ENCODE measurements at regions not wholly inside any gene's neighbourhood (a gene's known extent, or its start where the extent isn't known, plus 50 kb on each side); places are given as distances from the start of the nearest gene placed in this dataset.
A peak's percentile ranks its signal among the peaks of the same experiment; 100 is the strongest.
"Not testable (repeated sequence)": the region's sequence is repeated elsewhere in the genome, so short reads cannot be mapped to it uniquely, and the experiment has no call there.

DNA sequence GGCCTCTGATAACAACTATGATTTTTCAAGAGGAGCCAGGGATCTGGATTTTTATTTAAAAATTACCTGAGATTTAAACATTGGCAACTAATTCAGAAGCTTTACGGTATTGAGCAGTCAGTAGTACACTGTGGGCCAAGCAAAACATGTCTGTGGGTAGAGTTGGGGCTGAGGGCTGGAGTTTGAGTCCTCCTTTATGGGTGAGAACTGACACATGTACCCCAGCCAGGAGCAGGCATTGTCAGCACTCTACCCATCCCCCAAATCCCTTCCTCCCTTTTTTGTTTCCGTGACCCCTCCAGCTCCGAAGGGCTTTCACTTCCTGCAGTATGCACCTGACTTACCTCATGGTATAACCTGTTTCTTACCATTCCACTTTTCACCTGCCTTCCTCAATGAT is 131.4 kb downstream of the SNX5 start:
- no peak for DNase-seq (ENCODE audit: low read depth in 2 of 2)

DNA sequence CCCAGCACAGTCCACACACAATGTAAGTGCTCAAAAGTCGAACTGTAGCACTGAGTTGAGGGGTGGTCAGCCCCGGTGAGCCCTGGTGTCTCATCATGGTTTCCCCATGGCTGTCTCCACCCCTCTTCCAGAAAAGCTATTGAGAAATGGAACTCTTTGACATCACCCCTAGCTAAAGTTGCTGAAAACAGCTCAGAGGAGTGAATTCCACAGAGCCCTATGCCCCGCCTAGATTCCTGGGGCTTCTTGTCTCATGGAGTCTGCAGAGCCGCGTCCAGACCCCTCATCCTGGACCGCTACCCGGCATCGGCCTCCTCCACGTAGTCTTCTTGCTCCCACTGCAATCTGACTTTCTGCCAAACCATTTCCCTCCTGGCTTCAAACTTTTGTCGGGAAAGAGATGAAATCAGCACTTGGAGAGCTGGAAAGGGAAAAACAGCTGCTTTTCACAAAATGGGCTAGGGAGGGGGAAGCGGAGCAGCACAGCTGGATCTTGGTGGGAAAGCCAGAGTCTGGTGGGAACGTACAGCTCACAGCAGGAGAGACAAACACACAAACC is 132.2 kb downstream of the SNX5 start:
- no peak for DNase-seq (ENCODE audit: low read depth in 2 of 2)

DNA sequence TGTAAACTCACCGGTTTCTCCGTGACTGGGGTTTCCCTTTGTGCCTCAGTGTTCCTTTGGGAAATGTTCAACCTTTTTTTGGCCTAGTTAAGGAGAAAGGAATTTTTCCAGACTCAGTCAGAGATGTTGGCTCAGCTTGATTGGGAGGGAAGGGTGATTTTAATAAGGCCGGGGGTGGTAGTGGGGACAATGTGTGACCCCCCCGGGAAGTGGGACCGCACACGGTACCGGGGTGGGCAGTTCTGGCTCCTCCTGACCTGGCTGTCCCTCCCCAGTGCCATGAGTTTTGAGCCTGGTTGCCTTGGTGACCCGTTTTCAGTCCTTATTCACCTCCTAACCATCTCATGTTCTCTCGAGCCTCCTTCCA is 132.7 kb downstream of the SNX5 start:
- no peak for DNase-seq (ENCODE audit: low read depth in 2 of 2)

DNA sequence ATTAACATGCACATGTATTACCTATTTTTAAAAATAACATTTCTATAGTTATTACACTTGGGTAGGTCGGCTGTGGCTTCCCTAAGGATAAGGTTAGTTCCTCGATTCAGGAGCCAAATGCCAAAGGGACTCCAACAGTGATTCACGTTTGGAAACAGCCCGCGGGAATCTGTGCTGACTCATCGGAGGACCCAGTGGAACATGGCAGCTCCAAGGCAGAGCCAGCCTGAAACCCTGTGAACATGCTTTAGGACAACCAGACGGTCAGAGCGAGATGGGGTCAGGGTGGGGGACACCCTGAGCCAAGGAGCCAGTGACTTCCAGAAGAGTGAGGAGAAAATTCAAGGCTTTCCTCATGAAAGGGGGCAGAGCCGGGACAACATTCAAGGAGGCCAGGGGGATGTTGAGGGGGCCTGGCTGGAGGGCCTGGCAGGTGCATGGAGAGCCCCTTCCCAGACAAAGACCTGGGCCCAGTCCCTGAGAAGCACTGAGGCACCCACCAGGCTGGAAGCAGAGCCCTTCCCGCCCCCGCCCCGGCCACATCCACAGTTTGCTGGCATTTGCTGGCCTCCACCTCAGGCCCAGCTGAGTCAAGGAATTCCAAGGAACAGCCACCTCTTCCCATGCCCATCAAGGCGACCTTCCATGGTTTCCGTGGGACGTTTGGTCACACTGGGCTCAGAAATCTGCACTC is 133.2 kb downstream of the SNX5 start:
- no peak for DNase-seq (ENCODE audit: low read depth in 2 of 2)

DNA sequence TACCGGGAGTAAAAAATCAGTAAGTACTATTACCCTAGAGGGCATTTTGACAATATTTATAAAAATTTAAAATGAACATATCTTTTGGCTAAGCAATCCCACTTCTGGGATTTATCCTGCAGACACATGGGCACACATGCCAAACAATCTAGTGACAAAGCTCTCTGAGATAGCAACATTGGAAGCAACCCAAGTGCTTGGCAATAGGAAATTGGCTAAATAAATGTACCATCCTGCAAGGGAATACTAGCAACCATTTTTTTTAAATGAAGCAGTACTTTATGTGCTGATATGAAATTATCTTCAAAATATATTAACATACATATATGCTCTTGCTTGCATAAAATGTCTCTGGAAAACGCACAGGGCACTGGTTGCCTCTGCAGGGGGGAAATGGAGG is 133.8 kb downstream of the SNX5 start:
- no peak for DNase-seq (ENCODE audit: low read depth in 2 of 2)

DNA sequence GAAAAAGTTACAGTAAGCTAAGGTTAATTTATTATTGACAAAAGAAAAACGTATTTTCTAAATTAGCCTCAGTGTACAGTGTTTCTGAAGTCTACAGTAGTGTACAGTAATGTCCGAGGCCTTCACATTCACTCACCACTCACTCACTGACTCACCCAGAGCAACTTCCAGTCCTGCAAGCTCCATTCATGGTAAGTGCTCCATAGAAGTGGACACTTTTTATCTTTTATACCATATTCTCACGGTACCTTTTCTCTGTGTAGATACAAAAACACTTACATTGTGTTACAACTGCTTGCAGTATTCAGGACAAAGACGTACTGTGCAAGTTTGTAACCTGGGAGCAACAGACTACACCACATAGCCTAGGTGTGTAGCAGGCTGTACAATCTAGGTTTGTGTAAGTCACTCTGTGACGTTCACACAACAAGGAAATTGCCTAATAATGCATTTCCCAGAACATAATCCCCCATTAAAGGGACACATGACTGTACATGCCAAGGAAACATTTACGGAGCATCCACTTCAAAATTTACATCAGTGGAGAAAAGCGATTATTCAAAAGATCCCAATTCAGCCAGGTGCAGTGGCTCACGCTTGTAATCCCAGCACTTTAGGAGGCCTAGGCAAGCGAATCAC is 133.4 kb downstream of the BANF2 start:
- no peak for DNase-seq (ENCODE audit: low read depth in 2 of 2)

DNA sequence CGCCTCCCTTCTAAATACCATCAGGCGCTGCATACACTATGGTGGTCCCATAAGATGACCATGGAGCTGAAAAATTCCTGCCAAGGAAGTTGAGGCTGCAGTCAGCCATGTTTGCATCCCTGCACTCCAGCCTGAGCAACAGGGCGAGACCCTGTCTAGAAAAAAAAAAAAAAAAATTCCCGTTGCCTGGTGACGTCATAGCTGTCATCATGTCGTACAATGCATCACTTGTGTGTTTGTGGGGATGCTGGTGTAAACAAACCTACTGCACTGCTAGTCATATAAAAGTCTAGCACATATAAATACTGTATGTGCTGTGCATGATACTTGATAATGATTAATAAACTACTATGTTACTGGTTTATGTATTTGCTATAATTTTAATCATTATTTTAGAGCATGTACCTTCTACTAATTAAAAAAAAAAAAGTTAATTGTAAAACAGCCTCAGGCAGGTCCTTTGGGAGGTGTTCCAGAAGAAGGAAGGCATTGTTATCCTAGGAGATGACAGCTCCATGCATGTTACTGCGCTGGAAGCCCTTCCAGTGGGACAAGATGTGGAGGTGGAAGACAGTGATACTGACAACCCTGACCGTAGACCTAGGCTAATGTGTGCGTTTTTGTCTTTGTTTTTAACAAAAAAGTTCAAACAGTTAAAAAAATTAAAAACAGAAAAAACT is 132.6 kb downstream of the BANF2 start:
- DNase-seq (ENCODE audit: low read depth in 2 of 2), result no peak

DNA sequence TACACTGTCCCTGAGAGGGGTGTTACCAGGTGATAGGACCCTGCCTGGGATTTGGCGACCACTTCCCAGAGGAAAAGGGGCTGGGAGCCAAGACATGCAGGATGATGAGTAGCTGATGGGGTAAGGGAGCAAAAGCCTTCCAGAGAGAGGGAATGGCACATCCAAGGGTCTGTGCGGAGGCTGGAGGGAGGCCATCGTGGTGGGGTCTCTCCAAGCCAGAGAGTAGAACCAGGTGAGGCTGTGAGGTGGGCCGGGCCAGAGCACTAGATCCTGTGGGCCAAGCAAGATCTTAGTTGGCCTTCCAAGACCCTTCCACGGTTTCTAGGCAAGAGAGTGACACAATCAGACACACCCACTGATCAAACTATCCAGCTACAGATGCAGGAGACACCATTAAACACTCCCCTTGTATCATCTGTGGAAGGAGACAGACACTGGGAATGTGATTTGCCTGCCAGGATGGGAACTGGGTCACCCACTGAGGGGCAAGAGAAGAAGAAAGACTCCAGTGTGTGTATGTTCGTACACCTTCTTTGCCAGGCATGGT is 128.9 kb downstream of the BANF2 start:
- no peak for DNase-seq (ENCODE audit: low read depth in 2 of 2)

DNA sequence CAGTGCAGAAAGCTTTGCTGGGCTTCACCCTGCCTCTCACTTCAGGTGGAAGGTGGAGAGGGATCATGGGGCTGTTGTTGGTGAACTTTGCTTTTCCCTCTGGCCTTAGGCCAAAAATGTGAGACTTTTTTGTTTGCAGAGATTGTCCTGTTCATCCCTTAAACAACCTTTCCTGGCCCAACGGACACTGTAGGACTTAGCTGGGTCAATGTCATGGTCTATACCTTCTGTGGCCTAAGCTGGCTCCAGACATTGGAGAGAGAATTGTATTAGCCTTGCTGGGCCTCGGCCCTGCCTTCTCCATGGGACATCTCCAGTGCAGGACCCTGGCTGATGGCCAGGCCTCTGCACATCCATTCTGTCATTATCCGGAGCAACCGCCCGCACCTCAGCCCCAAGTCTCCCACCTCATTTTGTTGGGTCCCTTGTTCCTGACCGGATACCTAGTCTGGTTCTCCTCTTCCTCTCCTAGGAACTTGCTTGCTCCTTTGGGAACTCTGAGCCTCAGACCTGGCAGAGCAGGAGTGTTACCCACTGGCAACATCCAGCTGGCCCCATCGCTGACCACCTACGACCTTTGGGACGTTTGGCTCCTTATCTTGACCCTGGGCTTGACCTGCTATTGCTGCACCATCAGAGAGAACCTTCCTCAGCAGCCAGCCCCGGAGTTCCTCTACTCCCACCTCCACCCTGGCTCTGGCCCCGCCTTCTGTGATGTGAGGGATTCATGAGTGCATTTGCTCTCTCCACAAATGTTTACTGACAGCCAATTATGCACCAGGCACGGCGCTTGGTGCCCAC is 128.2 kb downstream of the BANF2 start:
- no peak for DNase-seq (ENCODE audit: low read depth in 2 of 2)

DNA sequence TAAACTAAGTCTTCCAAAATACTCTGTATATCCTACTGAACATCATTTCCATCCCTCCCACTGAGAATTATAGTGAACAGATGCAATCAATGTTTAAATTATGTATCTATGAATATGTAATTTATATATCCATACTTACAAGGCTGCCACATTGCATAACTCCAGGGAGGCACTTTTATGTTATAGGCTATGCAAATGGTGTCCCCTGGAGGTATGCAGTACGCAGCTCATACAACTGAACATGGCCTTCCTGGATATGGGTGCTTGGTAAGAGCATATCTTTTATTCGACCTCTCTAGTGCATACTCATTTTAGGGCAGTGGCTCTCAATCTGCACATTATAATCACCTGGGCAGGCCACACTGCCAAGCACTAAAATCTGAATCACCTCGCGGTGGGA is 127.3 kb downstream of the BANF2 start:
- no peak for DNase-seq (ENCODE audit: low read depth in 2 of 2)

DNA sequence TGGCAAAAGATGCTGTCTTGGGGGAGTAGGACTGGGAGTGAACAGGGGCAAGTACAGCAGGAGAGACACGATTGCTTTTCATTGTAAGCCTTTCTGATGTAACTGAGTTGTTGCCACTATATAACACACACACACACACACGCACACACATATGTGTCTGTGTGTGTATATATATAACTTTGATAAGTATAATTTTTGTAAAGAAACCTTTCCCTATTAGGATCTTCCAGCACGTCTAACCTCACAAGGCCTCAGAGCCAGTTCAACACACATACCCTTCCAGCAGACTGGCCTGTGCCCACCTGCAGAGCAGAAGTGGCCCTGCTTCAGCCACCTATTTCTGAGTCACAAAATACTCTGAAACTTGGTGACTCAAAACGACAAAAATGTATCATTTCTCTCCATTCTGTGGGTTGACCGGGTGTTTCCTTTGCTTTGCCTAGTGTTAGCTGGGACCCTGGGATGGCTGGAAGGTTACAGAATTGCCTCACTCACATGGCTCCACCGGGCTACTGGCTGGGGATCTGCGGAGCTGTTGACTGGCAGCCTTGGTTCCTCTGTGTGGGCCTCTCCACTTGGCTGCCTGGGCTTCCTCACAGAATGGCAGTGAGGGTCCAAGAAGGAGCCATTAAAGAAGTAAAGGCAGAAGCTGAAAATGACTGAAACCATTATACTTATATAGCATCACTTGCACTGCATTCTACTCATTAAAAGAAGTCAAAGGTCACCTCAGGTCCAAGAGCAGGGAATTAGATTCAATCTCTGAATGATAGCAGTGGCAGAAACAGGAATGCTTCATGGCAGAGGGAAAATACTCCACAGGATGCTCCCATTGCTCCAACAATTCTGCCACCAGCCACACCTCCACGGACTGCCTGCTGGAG is 126.4 kb downstream of the BANF2 start:
- DNase-seq (ENCODE audit: low read depth in 2 of 2), result peak in 1 of 2 donors; percentile 3

DNA sequence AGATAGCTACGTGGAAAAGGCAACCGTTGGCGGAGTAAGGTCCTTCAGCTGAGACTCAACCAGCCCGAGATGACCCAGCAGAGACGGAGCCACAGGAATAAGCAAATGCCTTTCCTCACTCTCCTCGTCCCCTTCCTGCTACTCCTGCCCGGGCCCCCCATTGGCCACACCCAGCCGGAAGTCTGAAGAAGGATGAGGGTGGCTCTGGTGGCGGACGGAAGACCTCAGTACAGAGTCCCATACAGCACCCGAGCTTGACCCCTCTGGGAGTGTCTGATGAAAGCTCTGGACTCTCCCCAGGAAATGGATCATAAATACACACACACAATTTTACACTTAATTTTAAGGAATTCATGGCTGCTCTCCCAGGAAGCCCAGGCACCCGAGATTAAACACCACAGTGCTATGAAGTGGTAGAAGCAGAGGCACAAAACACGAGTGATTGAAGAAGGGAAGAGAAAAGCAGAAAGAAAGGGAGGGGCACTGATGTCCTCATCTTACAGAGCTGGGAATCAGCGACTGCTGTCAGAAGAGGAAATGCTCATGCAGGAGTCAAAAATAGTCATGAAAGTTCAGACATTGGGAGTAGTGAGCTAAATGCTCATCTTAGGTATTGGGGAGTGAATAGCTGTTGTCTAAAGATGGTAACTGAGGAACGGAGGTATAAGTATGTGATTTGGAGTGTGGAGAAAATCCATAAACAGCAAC is 125.6 kb downstream of the BANF2 start:
- DNase-seq (ENCODE audit: low read depth in 2 of 2), result no peak

DNA sequence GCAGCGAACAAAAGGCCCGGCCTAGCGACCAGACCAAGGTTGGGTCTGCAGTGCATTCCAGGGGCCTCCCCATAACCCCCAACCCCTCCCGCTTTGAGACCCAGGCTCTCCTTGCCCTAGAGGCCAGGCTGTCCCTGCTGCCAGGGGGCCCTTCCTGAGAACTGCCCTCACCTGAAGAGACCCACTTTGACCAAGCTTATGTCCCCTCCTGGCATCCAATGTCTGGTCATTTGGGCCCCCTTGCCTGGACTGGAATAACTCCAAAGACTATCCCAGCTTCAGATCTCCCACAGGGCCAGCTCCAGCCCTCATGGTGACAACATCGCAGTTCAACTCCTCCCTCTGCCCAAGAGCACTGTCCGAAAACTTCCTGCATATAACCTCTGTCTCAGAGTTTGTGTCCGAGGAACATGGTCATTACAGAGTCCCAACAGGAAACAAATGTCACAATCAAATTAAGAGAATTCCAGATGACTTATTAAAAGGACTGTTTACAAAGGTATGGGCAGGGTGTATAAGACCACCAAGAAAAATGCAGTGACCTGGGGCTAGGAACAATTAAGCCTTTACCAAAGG is 125.0 kb downstream of the BANF2 start:
- DNase-seq (ENCODE audit: low read depth in 2 of 2), result no peak

DNA sequence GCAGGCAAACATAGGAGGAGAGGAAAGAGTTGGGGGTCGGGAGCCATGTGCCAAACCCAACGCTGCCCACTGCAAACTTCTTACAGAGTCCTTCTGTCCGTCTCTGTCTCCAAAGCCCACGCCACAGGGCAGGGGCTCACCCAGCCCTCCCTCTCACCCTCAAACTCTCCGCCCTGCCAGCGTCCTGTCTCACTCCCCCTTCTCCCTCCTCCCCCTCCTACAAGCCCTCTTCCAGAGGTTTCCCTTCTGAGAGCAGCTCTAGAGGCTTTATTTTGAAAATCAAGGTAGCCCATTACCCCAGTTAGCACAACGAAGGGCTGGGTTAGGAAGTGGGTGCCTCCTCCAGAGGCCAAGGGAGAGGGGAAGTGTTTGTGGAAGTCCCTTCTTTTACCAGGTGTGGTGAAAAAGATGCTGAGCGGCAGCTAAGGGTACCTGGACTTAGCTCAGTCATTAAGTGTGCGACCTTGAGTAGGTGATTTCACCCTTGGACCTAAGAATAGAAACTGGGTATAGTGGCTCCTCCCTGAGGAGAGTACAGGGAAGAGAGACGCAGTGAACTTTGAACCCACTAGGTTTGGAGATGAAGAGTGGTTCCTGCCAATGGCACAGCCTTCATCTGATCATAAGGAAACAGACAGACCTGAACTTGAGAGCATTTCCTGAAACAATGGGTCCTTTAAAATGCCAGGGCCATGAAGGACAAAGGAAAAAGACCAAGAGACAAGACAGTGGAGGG is 123.8 kb downstream of the BANF2 start:
- DNase-seq (ENCODE audit: low read depth in 2 of 2), result no peak

DNA sequence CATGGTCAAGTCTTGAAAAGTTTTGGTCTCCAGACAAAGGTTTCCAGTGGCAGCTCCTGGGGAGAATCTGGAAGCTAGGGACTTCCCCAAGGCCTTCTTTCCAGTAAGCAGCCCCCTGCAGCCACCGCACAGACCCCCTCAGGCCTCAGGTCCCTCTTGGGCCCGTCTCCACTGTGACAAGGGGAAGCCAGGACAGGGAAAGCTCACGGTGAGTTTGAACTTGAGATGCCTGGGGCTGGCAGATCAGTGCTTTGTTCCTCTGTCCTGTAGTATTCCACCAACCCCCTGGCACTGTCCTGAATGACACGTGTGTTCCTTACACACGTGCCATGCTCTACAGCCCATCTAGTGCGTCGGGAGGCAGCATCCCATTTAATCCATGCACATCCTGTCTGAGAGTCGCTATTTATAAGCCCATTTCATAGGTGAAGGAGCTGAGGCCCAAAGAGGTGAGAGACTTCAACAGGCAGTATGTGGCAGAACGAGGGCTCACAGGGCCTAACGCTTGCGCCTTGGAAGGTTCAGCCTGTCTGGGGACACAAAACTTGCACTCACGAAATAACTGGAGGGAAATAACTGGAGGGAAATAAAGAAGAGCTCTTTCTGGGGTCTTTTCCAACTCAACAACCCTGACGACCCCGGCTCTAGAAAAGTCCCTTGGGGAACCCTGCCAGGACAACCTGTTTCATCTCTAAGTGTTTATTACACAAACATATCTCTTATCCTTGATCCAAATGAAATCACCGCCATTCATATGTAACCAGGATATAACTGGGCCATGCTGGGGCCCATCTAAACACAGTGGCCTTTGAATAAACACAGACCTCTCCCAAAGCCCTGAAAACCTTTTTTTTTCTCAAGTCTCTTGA is 123.0 kb downstream of the BANF2 start:
- DNase-seq (ENCODE audit: low read depth in 2 of 2), result no peak

DNA sequence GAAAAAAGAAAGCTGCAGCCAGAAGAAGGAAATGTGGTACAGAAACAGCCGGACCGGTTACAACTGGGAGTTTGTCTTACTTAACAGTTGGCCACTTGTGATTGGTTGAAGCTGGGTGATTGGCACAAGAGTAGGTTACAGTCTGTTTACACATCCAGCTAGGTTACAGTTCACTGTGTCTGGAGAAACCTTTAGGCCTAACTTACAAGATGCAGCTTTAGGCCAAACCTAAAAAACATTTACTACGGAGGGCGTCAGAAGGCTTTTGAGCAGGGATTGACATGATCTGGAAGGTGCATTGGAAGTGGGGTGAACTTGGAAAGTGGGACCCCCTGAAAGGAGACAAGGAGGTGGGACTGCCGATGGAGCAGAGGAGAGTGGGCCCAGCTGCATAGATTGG is 122.3 kb downstream of the BANF2 start:
- no peak for DNase-seq (ENCODE audit: low read depth in 2 of 2)

DNA sequence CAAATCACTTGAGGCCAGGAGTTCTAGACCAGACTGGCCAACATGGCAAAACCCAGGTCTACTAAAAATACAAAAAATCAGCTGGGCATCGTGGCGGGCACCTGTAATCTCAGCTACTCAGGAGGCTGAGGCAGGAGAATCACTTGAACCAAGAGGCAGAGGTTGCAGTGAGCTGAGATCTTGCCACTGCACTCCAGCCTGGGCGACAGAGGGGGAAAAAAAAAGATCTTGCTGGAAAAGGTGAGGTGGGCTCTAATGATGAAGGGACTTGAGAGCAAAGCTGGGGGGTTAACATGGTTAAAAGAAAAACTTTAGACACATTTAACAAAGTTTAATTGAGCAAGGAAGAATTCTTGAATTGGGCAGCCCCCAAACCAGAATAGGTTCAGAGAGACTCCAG is 121.8 kb downstream of the BANF2 start:
- DNase-seq (ENCODE audit: low read depth in 2 of 2), result not testable (repeated sequence)
